GM18861 (cell line): ENCODE measurements at regions not wholly inside any gene's neighbourhood (a gene's known extent, or its start where the extent isn't known, plus 50 kb on each side); places are given as distances from the start of the nearest gene placed in this dataset.

ENCODE experiments used
- ATAC-seq: cut with Tn5 transposase; IDR thresholded peaks from one replicate; pipeline ENCODE4 v1.9.1; 2021; ENCODE audit not compliant: unreplicated experiment

DNA sequence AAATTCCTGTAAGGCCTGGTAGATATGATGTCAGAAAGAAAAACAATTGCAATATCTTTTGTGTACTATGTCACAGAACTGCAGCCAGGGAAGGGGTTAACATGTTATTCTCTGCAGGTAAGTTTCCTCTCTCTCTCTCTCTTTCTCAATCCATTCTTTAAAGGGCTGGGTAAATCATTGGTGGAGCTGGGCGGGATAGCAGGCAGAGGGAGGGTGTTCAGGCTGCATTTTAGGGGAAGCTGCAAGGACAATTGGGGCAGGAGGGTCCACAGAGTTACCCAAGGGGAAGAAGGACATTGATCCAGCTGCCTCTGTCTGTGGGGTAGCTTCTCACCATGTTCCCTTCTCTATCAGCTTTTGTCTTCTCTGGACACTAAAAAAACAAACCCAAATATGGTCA, 153.9 kb upstream of the BMPER start:
- ATAC-seq, result no peak

DNA sequence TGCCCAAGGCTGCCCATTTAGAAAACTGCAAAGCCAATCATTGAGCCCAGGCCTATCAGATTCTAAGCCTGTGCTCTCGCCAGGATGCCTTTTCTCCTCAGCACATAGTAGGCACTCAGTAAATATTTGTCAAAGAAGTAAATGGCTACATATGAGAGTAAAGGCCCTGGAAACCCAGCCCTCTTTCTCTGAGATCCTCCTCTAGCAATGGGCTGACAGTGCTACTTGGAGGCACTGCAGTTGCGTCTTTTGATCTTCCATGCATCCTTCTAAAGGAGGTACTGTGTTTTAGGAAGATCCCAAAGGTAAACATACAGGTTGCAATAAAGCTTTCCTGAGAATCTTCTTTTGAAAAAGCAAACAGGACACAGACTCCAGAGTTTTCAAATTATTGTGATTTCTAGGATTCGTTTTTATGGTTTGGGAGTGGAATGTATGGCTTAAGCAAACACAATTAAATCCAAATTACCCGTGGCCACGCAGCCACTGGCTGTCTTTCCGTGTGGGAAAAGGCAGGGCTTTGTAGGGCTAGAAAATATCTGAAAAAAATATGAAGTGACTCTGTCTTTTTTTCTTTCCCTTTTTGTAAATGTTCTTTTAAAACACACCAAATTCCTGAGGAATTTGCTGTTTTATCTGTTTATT, 151.3 kb upstream of the BMPER start:
- ATAC-seq, result no peak

DNA sequence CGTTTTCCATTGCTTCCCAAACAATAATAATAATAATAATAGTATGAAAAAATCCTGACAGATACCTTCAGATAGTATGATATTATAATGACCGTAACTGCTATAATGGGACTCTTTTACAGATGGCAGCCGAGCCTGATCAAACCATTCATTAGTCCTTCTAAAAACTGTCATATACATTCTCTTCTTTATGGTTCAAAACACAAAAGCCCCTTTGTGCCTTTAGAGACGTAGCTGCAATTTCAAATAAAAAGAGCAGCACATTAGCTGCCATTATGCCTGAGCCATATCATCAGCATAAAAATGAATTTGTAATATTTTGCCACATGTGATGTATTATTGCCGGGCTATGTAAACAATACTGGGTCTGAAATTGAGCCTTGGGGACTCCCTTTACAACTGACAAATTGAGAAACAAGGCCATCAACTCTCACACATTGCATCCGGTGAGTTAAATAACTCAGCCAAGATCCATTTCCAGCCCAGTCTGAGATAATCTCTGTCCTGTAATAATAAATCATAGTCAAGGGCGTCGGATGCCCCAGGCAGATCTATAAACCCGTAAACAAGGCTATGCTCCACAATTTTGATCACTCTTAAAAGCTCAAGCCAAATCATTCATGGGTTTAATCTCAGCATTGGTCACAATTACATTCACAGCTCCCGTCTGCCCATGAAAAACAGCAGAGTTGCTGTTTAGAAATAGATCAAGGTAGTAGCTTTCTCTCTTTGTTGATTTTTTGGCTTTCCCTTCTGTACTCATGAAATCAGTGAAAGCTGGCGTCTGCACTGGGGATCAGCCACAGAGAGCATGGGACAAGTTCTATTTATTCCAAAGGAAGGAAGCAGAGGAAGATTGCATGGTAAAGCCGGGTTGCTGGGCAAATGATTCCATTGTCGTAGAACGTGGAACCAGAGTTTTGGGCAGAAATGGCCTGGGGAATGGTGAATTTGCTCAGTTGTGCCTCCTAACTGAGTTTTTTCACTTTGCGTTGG, 150.1 kb upstream of the BMPER start:
- ATAC-seq, result no peak

DNA sequence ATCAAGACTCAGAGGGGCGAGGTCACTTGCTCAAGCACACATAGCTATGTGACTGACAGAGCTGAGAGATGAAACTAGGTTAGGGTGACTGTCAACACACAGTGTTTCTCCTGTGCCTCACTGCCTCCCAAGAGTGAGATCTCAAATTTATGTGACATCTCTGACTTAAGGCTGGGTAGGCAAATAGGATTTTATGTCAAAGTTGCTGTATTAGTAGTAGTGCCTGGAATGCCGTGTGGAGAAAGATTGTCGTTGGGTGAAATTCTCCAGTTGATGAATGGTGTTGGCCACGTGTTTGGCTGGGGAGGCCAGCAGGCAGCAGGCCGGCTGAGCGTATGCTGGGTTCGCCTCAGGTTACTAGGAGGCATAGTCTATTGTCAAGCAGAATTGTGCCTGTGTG, 148.3 kb upstream of the BMPER start:
- ATAC-seq, result no peak

DNA sequence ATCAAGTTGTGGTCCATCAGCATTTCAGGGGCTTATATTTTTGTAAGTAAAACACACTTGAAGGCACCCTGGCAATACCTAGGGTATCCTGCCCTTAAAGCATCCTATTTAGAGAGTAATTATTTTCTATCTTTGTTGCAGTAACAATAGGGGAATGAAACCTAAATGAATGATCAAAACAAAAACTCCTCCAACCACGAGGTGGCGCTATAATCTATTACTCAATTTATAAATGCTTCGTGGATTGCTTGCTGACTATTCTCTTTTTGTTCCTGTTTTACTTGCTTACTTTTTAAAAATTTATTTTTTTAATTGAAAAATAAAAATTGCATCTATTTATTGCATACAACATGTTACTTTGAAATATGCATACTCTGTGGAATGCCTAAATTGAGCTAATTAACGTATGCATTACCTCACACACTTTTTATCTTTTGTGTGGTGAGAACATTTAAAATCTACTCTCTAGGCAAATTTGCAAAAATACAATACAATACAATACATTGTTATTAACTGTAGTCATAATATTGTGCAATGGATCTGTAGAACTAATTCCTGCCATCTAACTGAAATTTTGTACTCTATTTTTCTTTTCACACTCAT, 147.7 kb upstream of the BMPER start:
- no peak for ATAC-seq

DNA sequence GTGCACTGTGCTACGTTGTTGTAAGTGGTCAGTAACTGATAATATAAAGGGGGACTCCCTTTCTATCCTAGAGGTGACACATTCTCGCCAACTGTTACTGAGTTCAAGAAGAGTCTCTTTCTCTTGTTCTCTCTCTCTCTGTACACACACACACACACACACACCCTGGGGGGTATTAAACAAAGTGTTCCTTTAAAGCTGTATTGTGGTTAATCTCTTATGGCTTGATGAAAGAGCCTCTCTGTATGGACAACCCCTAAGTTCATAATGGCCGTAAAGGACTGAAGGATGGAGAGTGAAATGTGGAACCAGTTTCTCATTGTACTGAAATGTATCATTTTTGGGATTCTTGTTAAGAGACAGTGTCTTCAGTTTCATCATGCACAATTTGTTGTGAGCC, 145.2 kb upstream of the BMPER start:
- ATAC-seq, result no peak

DNA sequence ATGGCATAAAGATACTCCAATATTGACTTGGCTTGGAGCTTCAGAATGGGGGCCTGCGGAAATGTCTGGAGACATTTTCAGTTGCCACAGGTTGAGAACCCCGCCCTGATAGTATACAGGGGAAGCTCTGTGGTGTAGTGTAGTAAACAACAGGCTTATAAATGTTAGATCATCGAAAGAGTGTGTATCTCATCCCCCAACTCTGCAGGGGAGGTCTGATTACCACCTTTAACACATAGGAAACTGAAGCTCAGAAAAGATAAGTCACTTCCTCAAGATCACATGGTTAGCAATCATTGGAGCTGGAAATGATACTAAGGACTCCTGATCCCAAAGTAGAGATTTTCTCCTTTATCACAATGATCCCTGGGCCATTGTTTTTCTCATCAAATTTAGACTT, 144.5 kb upstream of the BMPER start:
- no peak for ATAC-seq

DNA sequence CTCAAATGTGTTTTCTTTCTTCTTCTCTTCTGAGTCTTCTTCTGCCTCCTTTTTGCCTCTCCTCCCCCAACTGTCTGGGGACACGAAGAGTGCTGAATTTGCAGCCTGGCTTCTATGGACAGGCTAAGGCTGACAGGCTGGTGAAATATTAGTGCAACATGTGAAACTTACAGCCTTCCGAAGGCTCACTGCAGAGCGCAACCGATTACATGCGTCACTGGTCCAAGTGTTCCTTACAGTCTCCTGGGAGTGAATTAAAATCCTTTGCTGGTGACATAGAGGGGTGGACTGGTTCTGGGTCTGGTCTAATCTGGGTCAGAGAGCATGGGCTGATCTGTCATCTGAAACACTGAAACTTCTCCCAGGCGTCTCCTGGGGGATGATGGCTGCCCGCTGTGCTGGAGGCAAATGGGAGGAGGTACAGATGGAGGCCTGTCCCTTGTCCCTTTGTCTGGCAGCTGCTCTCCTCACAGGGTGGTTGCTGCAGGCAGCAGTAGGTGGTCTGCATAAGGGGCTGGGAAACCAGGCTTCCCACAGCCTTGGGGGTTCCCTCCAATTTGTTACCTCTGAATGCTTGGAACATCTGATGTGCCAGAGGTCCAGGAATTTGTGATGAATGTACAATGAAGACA, 143.8 kb upstream of the BMPER start:
- ATAC-seq, result no peak

DNA sequence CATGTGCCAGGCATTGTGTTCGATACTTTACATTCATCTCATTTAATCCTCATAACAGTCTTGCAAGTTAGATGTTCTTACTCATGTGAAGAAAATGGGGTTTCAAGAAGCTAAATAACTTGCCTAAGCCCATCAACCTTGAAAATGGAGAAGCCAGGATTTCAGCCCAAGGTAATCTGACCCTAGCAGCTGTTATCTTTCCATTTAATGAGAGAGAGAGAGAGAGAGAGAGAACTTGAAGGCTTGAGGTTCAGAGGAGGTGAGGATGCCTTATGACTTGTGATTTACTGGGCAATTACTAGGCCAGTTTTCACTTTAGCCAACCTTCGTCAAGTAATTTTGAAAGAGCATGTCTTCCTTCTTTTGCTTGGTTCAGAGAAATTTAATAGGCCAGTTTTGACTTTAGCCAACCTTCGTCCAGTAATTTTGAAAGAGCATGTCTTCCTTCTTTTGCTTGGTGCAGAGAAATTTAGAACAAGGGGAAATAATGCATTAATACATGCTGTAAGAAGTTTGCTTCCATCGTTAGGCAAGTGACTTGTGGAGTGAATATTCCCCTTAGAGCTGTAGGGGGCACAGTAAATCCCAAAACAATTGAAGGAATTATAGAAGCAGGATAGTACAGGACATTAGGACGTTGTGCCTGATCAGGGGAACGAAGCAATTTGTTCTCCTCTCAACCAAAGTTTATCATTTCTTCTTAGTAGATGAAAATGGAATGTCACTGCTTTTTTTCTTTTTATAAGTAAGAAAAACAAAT, 143.0 kb upstream of the BMPER start:
- ATAC-seq, result no peak

DNA sequence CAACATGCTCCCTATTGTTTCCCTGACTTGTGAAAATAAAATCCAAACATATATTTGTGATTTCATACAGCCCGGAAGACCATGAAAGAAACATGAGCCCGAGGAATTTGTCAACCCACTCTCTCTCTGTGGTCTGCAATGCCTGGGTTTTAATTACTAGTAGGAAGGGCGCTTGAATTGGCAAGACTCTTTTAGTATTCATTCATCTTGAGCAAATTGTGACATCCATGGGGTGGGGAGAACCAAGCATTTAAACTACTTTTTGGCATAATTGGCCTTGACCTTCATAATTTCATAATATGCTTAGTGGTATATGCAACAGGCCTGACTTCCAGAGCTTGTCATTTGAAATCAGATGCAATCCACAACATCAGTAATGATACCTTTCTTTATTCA, 142.4 kb upstream of the BMPER start:
- no peak for ATAC-seq

DNA sequence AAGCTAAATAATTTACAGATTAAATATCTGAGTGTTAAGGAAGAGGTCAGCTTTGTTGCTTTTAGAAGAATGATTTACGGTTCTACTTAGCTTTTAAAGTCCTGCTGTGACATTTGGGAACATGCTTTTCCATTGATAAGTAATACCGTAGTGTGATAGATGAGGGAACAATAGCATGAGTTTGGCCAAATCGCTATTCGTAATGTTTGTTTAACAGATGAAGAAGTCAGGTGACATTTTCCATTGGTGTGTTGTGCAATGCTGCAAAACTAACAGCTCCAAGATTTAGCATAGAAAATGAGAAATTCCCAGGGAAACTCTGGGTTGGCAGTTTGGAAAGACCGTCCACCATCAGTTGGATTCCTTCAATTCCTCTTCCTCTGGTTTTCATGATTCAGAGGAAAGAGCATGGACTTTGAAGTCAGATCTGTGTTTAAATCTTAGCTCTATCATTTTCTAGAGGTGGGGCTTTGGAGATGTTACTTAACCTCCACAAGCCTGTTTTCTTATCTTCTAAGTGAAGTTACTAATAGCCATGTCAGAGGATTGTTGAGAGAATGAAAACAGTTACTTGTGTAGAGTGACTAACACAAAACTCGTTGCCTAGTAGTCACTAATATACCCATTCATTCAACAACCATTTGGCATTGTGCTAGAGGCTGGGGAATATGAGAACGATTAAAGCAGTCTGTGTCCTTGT, 140.4 kb upstream of the BMPER start:
- ATAC-seq, result no peak

DNA sequence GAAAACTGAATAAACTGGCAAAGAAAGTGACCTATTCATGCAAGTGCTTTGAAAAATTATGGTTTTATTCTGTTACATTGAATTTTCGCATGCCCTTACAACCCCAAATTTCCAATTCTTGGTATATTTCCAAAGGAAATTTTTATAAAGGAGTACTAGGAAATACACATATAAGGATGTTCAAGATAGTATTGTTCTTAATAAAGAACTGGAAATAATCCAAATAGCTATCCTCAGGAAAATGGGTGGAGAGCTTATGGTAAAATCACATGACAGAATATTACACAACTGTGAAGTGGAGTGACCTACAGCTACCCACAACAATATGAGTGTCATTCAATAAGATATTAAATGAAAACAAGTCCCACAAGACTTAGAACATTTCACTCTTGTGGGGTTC, 138.9 kb upstream of the BMPER start:
- no peak for ATAC-seq

DNA sequence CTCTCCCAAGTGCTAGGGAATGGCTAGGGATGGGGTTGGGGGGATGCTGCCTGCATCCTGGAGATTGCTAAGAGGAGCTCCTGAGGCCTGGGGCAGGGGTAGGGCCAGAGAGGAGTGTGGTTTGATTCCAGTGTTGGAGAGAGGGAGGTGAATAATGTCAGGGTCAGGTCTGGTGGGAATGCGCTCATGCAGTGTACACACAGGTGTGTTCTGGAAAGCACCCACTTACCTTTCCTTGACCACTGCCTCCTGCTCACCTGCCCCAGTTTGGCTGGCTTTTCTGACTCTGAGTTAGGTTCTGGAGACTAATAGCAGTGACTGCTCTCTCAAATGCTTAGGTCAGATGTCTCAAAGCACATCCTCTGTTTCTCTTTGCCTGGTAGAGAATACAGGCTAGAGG, 135.4 kb upstream of the BMPER start:
- ATAC-seq, result no peak

DNA sequence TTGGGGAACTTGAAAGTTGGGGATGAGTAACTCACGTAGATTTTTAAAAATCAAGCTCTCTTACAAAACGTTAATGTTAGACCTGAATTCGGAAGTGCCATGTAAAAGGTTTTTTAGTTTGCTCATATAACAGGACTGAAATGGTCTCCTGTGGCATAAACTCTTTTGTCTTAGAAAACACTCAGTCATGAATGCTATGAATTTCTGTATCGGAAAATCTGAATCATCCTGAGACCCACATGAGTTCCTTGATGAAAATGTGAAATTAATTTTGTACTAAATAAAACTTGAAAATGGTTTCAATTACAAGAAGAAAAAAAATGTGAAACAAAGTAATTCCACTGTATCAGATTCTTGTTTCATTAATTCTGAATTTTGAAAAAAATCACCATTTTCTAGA, 134.8 kb upstream of the BMPER start:
- no peak for ATAC-seq

DNA sequence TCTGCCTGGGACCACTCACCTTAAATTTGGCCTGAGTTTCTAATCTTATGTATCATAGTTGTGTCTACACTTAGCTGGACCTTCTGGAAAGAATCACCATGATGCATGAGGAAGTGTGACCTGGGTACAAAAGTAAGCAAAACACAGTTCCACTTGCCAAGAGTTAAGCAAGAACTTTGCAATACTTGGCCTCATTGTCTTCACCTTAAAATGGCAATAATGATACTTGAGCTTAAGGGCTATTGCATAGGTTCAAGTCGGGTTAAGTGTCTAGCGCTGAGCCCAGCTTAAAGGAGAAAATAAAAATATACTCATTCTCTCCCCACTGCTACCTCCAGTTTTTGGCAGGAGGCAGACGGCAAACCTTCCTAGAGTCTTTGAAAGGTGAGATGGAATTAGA, 133.9 kb upstream of the BMPER start:
- no peak for ATAC-seq

DNA sequence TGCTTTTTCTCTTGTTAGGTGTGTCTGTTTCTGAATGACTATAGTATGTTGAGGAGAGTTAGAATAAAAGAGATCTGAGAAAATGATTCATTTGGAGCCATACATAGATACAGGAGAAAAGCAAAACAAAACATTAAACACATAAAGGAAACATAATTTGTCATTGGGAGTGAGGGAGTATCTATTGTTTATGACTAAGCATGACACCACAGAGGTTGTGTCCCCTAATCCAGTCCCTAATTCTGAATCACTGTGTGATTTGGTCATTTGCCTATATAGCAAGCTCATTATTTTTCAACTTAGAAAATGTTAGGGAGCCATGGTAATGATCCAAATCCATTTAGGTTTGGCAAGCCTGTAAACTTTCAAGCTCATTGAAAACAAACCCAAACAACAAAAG, 132.3 kb upstream of the BMPER start:
- ATAC-seq, result no peak

DNA sequence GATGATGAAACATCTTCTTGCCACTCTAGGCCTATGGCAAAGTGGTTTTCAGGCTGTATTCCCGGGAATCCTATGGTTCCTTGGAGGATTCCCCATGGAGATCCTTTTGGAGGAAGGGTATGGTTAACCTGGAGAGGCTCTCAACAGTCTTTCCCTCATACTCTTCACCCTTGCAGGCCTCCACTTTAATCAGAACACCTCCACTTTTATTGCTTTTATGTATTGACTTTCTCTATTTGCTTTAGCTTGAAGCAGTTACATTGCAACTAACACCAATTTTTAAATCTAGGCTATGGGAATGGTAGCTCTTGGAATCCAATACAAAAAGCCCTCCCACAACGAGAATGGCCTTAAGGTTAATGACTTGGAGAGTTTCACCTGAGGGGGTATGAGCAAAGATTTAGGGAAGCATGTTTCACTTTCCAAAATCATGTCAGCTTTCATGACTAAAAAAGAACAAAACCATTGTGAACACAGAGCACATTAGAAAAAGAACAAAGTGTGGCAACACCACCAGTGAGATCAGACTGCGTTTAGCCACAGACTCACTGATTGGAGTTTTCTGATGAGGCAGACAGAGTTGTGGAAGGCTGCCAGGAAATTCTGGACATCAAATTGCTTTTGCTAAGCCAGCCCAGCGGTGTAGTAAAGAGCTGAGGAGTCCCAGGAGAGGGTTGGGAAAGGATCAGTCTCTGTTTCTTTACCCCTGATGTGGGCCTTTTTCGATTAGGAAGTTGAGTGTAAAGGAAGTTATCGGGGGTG, 130.4 kb upstream of the BMPER start:
- ATAC-seq, result no peak

DNA sequence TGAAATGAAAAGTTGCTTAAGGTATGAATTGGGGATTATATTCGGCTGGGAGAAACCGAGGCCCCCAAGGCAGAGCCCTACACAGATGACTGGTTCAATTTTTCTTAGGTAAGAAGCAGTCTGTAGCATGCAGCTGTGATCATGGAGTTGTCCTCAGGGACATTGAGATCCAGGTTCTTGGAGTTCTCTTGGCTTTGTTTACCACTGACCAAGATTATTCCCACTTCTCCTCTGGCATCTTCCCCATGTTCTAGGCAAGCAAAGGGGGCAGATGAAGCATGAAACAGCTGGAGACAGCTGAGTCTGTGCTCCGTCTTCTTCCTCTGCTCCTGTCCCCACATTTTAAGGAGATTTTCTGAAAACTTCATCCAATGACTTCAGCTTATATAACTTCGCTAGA, 129.5 kb upstream of the BMPER start:
- no peak for ATAC-seq

DNA sequence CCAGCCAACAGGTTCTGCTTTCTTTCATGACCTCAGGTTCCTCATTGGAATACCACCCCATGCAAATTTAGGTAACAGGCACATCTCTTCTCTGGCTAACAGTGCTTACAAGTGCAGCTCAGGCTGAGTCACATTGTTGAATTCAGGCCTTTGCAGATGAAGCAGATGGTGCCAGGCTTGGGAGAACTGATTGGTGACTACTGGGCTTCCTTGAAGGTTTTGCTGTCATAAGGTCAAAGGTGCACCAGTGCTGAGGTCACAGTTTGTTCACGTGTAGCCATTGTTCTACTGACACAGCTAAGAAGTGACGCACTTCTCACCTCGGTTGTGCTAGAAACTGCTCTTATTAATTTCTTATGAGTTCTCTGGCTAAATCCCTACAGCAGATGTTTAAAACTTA, 128.6 kb upstream of the BMPER start:
- no peak for ATAC-seq

DNA sequence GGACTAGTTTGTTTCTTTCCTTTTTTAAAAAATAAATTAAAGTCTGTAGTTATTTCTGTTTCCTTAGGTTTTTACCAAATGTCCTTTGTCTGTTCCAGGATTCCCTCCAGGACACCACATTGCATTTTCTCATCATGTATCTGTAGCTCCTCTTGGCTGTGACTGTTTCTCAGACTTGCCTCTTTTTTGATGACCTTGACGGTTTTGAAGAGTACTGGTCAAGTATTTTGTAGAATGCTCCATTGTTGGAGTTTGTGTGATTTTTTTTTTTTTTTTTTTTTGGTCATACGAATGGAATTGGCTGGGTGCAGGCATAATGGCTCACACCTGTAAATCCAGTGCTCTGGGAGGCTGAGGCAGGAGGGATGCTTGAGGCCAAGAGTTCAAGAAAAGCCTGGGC, 127.1 kb upstream of the BMPER start:
- ATAC-seq, result no peak
